Mucosa of descending colon (tissue), 3 donors: ENCODE measurements at regions not wholly inside any gene's neighbourhood (a gene's known extent, or its start where the extent isn't known, plus 50 kb on each side); places are given as distances from the start of the nearest gene placed in this dataset.

Source experiments
- ATAC-seq: fragments of 200-7000 bp; cut with Tn5 transposase; one replicate; pipeline ENCODE4 v1.9.1; 2020; ENCODE audit warnings: mild to moderate bottlenecking, moderate library complexity
- DNase-seq, 3 donors: peaks; one replicate each; pipeline ENCODE4 v3.0.0-alpha.2; 2020
- H3K36me3 ChIP-seq: fragments of 200-600 bp; one replicate; pipeline ENCODE4 v1.8.0; 2021; ENCODE audit warnings: low read depth, mild to moderate bottlenecking
- H3K4me1 ChIP-seq: fragments of 200-600 bp; one replicate; pipeline ENCODE4 v1.8.0; 2021; ENCODE audit warnings: low read depth, mild to moderate bottlenecking
- H3K4me3 ChIP-seq: fragments of 200-600 bp; one replicate; pipeline ENCODE4 v1.8.0; 2021; ENCODE audit warnings: mild to moderate bottlenecking
- H3K9me3 ChIP-seq: fragments of 200-600 bp; one replicate; pipeline ENCODE4 v1.8.0; 2021; ENCODE audit warnings: mild to moderate bottlenecking
- intact Hi-C, 2 donors: fragments of 100-400 bp; cut with DNase I in 1 of 2; cut with micrococcal nuclease in 1 of 2; formaldehyde crosslinking; loops; one replicate each; pipeline versions ENCODE4 v1.11.0 to v1.11.1; 2022; cut with DNase I, micrococcal nuclease
- TF ChIP-seq, protein P1 (sequence below): fragments of 200-600 bp; IDR thresholded peaks from one replicate; pipeline ENCODE4 v1.8.0; 2022; ENCODE audit warnings: antibody characterized with exemption, mild to moderate bottlenecking
- donor health status: DM: no; HTN: no; CAD: no; lungs with moderate emphysema.
- donor health status: DM: no; HTN: no; CAD: no.
- donor health status: DM: no; HTN: yes; CAD: no.

DNA sequence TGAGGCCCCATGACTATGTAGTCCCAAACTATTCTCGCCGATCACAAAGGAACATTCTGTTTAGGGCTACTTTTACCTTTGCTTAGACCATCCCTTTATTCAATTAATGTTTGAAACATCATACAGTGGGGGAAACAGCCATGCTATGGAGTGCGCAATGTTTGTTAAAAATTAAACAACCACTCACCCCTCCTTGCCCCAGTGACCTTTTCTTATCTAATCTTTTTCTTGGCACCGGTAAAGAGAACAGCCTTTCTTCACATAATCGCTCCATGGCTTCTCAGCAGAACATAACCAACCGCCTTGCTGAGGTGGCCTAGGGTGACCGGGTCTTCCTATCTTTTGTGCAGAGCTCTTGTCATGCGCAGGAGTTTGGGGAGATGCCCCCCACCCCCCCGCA lies 152.6 kb downstream of the VCX3A start:
- TF ChIP-seq, protein P1, sequence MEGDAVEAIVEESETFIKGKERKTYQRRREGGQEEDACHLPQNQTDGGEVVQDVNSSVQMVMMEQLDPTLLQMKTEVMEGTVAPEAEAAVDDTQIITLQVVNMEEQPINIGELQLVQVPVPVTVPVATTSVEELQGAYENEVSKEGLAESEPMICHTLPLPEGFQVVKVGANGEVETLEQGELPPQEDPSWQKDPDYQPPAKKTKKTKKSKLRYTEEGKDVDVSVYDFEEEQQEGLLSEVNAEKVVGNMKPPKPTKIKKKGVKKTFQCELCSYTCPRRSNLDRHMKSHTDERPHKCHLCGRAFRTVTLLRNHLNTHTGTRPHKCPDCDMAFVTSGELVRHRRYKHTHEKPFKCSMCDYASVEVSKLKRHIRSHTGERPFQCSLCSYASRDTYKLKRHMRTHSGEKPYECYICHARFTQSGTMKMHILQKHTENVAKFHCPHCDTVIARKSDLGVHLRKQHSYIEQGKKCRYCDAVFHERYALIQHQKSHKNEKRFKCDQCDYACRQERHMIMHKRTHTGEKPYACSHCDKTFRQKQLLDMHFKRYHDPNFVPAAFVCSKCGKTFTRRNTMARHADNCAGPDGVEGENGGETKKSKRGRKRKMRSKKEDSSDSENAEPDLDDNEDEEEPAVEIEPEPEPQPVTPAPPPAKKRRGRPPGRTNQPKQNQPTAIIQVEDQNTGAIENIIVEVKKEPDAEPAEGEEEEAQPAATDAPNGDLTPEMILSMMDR, result no peak
- ATAC-seq, result peak; percentile 66
- H3K9me3 ChIP-seq, result no peaks in the 10 kb centered on the region
- no peak overlapping the region for H3K4me3 ChIP-seq
- H3K4me1 ChIP-seq, result no peaks in the 10 kb centered on the region
- intact Hi-C loops, result no loop called here
- DNase-seq, result peak in 1 of 3 donors; percentile 2
- no peaks in the 10 kb centered on the region for H3K36me3 ChIP-seq

DNA sequence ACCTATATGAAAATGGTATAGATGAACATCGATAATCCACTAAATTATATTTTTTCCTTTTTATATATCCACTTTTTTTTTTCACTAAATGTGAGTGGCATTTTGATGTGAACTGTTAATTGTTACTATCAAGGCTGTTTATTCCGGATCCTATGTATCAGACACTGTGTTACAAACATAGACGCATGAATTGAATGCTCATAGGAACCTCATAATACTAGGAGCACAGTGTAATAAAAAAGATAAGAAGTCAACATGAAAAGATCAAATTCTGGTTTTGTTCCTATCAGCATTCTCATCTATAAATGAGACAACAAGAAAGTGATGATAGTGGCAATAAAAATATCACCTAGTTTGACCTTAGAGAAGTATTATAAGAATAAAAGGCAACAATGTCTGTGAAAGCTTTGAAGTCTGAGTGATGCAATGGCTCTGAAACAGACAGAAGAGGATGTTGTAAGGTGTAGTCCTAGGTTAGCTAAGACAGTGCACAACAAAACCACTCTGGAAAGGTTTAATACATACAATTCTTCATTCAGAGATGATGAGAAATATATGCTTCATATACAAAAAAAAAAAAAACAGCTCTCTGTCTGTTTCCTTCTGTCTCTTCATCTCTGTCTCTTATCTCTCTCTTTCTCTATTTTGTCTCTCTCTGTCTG lies 148.6 kb upstream of the NLGN4X start:
- Histone ChIP-seq H3K36me3 (no peaks in the 10 kb centered on the region), H3K9me3 (no peaks in the 10 kb centered on the region), H3K4me3 (no peak overlapping the region), H3K4me1 (no peaks in the 10 kb centered on the region)
- ATAC-seq, result no peak
- no peak for DNase-seq
- intact Hi-C loops, result no loop called here
- TF ChIP-seq, protein P1, result no peak

DNA sequence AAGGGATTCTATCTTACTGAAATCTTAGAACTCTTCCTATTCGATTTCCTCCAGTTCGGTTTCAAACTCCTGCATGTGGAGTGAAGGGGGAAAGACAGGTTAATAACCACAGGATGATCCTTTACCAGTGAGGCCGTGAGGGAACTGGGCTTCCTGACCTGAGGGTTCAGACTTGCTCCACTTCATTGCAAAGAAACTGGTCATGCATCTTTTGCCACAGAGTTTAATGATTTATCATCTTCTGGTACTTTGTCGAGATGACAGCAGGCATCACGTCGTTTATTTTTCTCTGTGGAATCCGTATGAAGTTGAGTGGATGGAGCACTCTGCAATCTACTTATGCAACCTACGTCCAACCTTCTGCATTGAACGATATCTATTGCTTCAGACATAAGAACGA lies 145.9 kb upstream of the NLGN4X start:
- no peak for DNase-seq
- Histone ChIP-seq H3K4me1 (no peaks in the 10 kb centered on the region), H3K9me3 (no peaks in the 10 kb centered on the region), H3K36me3 (no peaks in the 10 kb centered on the region), H3K4me3 (no peak overlapping the region)
- no peak for ATAC-seq
- TF ChIP-seq, protein P1, result no peak
- intact Hi-C loops, result no loop called here

DNA sequence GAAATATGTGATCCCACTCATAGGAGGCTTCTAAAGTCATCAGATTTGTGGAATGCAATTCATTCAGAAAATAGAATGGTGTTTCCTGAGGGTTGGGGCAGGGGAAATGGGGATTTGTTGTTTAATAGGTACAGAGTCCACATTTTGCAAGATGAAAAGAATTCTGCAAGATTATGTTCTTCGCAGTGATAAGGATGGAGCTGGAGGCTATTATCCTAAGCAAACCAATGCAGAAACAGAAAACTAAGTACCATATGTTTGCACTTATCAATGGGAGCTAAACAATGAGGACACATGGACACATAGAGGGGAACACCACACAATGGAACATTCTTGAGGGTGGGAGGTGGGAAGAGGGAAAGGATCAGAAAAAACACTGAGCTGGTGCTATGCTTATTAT lies 144.3 kb upstream of the NLGN4X start:
- intact Hi-C loops, result no loop called here
- Histone ChIP-seq H3K4me3 (no peak overlapping the region), H3K4me1 (no peaks in the 10 kb centered on the region), H3K36me3 (no peaks in the 10 kb centered on the region), H3K9me3 (no peaks in the 10 kb centered on the region)
- no peak for DNase-seq
- ATAC-seq, result no peak
- TF ChIP-seq, protein P1, result no peak

DNA sequence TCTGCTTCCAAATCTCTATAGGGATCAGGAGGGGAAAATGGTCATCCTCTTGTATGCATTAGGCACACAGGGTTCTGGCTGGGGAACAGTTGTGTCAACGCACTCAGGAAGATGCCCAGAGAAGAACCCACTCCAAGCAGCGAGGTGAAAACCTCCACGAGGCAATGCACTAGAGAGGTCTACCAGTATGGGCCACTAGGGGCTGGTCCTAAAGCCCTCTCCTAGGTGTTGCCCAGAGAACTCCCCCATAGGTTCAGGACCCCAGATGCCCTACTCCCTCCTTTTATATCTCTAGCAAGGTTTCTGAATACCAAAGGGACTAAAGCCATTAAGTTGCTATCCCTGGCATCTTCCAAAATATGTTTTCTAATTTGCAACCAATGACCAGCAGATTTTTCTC lies 142.7 kb upstream of the NLGN4X start:
- ATAC-seq, result no peak
- intact Hi-C loops, result no loop called here
- no peaks in the 10 kb centered on the region for H3K36me3 ChIP-seq

More for the DNA sequence above, 142.7 kb upstream of the NLGN4X start:
- Histone ChIP-seq H3K4me1 (no peaks in the 10 kb centered on the region), H3K4me3 (no peak overlapping the region), H3K9me3 (no peaks in the 10 kb centered on the region)
- DNase-seq, result no peak
- TF ChIP-seq, protein P1, result no peak
